NT2/D1 (cell line): ENCODE measurements at regions not wholly inside any gene's neighbourhood (a gene's known extent, or its start where the extent isn't known, plus 50 kb on each side); places are given as distances from the start of the nearest gene placed in this dataset.

Source experiments
- SUZ12 ChIP-seq: IDR thresholded peaks from 2 replicates; pipeline ENCODE4 v1.6.1; 2011; ENCODE audit not compliant: insufficient read length, insufficient read depth; ENCODE audit errors: extremely low read depth
- YY1 ChIP-seq: IDR thresholded peaks from 2 replicates; pipeline ENCODE4 v1.6.1; 2011; ENCODE audit not compliant: insufficient read length, insufficient read depth

- TF ChIP-seq YY1 (no peak), SUZ12 (no peak)
Observed at GRCh38 chr1:83500531-83500930, 498.4 kb downstream of the TTLL7 start.
